CD4-positive, alpha-beta T cell (primary cell): ENCODE measurements at regions not wholly inside any gene's neighbourhood (a gene's known extent, or its start where the extent isn't known, plus 50 kb on each side); places are given as distances from the start of the nearest gene placed in this dataset.

Source experiments
- ATAC-seq: fragments of 200-7000 bp; cut with Tn5 transposase; one replicate; pipeline ENCODE4 v1.10.0; 2022; ENCODE audit warnings: mild to moderate bottlenecking; ENCODE audit not compliant: poor library complexity
- CTCF ChIA-PET: fragments of 350-600 bp; sonication (Branson Sonifier 250); formaldehyde crosslinking; loops from one replicate; lab custom pipeline; 2021; ENCODE audit warnings: antibody characterized with exemption, inconsistent platforms; lab: Charles Lee
- POLR2A ChIA-PET: fragments of 350-600 bp; sonication (Branson Sonifier 250); formaldehyde crosslinking; loops from one replicate; lab custom pipeline; 2021; ENCODE audit warnings: antibody characterized with exemption, inconsistent platforms; lab: Charles Lee
- DNase-seq, 14 experiments: peaks; one replicate each; pipeline ENCODE4 v3.0.0-alpha.2; 2013 to 2020; ENCODE audit warnings: mixed read lengths in 2 of 14
- H3K27ac ChIP-seq, 2 donors: one replicate each; pipeline versions ENCODE4 v1.5.1 to v1.7.0; 2013; ENCODE audit warnings: low read length in 2 of 2, low read depth in 1 of 2, mild to moderate bottlenecking in 1 of 2
- H3K27me3 ChIP-seq, 2 experiments: 1 replicate in 1 of 2; 2 replicates in 1 of 2; pipeline versions ENCODE4 v1.6.1 to v1.7.0; 2013; ENCODE audit warnings: low read length in 2 of 2, control low read depth in 1 of 2, mild to moderate bottlenecking in 1 of 2, moderate library complexity in 1 of 2; ENCODE audit not compliant: insufficient read depth in 2 of 2, control insufficient read depth in 1 of 2
- H3K36me3 ChIP-seq: one replicate; pipeline ENCODE4 v1.6.1; 2013; ENCODE audit warnings: low read length, control low read depth; ENCODE audit not compliant: insufficient read depth
- H3K4me1 ChIP-seq: one replicate; pipeline ENCODE4 v1.6.1; 2013; ENCODE audit warnings: low read length, control low read depth; ENCODE audit not compliant: insufficient read depth
- H3K4me3 ChIP-seq: one replicate; pipeline ENCODE4 v1.5.1; 2013; ENCODE audit warnings: mild to moderate bottlenecking, low read length, moderate library complexity
- H3K9me3 ChIP-seq, 2 experiments: 1 replicate in 1 of 2; 2 replicates in 1 of 2; pipeline versions ENCODE4 v1.6.1 to v1.7.0; 2013; ENCODE audit warnings: low read length in 2 of 2, mild to moderate bottlenecking in 2 of 2, control low read depth in 1 of 2, moderate library complexity in 1 of 2; ENCODE audit not compliant: control insufficient read depth in 1 of 2, insufficient read depth in 1 of 2
- H3K27ac Mint-ChIP-seq: one replicate; pipeline ENCODE4 v1.8.0; 2020; ENCODE audit warnings: mixed read lengths
- H3K27me3 Mint-ChIP-seq: one replicate; pipeline ENCODE4 v1.8.0; 2021; ENCODE audit warnings: mixed read lengths
- H3K36me3 Mint-ChIP-seq: one replicate; pipeline ENCODE4 v1.8.0; 2021; ENCODE audit warnings: low read depth, mixed read lengths
- H3K4me1 Mint-ChIP-seq: one replicate; pipeline ENCODE4 v1.8.0; 2021; ENCODE audit warnings: low read depth, mixed read lengths
- H3K4me3 Mint-ChIP-seq: one replicate; pipeline ENCODE4 v1.8.0; 2020; ENCODE audit warnings: mild to moderate bottlenecking, mixed read lengths
- H3K9me3 Mint-ChIP-seq: one replicate; pipeline ENCODE4 v1.8.0; 2020; ENCODE audit warnings: mixed read lengths
- CTCF ChIP-seq: fragments of 200-600 bp; IDR thresholded peaks from one replicate; pipeline ENCODE4 v1.8.0; 2022; ENCODE audit warnings: antibody characterized with exemption, mild to moderate bottlenecking
- intact Hi-C, 2 experiments: fragments of 100-400 bp; cut with DNase I in 1 of 2; cut with micrococcal nuclease in 1 of 2; formaldehyde crosslinking; loops; one replicate each; pipeline versions ENCODE4 v1.15.1 to v1.9.0; 2023 to 2025; cut with DNase I, micrococcal nuclease

- Mint-ChIP-seq H3K4me1 (no peaks in the 10 kb centered on the region), H3K27ac (no peak overlapping the region), H3K27me3 (no peaks in the 10 kb centered on the region), H3K4me3 (no peak overlapping the region), H3K9me3 (peaks cover 3% of the 10 kb centered on the region), H3K36me3 (no peaks in the 10 kb centered on the region)
- no peak for ATAC-seq
- H3K27ac ChIP-seq = no peak overlapping the region
- no peak overlapping the region for H3K4me3 ChIP-seq
- ChIA-PET CTCF (no interaction called here), POLR2A (no interaction called here)
- H3K9me3 ChIP-seq = peaks cover 0 to 27% of the 10 kb centered on the region in 2 experiments
- no peaks in the 10 kb centered on the region for H3K4me1 ChIP-seq
- intact Hi-C loops = no loop called here
- TF ChIP-seq CTCF = no peak
- no peak for DNase-seq
- no peaks in the 10 kb centered on the region for H3K36me3 ChIP-seq
- H3K27me3 ChIP-seq = no peaks in the 10 kb centered on the region
These were observed 294.9 kb upstream of the IRX1 start for GRCh38 chr5:3300726-3301125.

- Mint-ChIP-seq H3K27ac (no peak overlapping the region), H3K9me3 (no peaks in the 10 kb centered on the region), H3K4me1 (no peaks in the 10 kb centered on the region), H3K4me3 (no peak overlapping the region), H3K36me3 (no peaks in the 10 kb centered on the region), H3K27me3 (no peaks in the 10 kb centered on the region)
- H3K36me3 ChIP-seq = no peaks in the 10 kb centered on the region
- POLR2A ChIA-PET = no interaction called here
- CTCF ChIA-PET = no interaction called here
- DNase-seq (no peak), ATAC-seq (no peak)
- H3K4me1 ChIP-seq = no peaks in the 10 kb centered on the region
- peaks cover 0 to 19% of the 10 kb centered on the region in 2 experiments for H3K9me3 ChIP-seq
- H3K4me3 ChIP-seq = no peak overlapping the region
- intact Hi-C loops = no loop called here
- no peak overlapping the region for H3K27ac ChIP-seq
- no peaks in the 10 kb centered on the region for H3K27me3 ChIP-seq
- TF ChIP-seq CTCF = no peak
These were observed 296.2 kb upstream of the IRX1 start for GRCh38 chr5:3299441-3299840.

GRCh38 chr5:3297853-3298252 lies 297.8 kb upstream of the IRX1 start:
- no peaks in the 10 kb centered on the region for H3K9me3 Mint-ChIP-seq
- ChIA-PET POLR2A (no interaction called here), CTCF (no interaction called here)
- no peaks in the 10 kb centered on the region for H3K27me3 Mint-ChIP-seq
- H3K36me3 Mint-ChIP-seq = no peaks in the 10 kb centered on the region
- no peak for ATAC-seq
- no peak for TF ChIP-seq CTCF
- Histone ChIP-seq H3K9me3 (peaks cover 0 to 16% of the 10 kb centered on the region in 2 experiments), H3K36me3 (no peaks in the 10 kb centered on the region), H3K27ac (no peak overlapping the region), H3K4me1 (no peaks in the 10 kb centered on the region), H3K27me3 (no peaks in the 10 kb centered on the region), H3K4me3 (no peak overlapping the region)
- no peak overlapping the region for H3K4me3 Mint-ChIP-seq
- no peak for DNase-seq
- no peak overlapping the region for H3K27ac Mint-ChIP-seq
- H3K4me1 Mint-ChIP-seq = no peaks in the 10 kb centered on the region
- intact Hi-C loops = no loop called here
